ENCODE measurements at regions not wholly inside any gene's neighbourhood (a gene's known extent, or its start where the extent isn't known, plus 50 kb on each side); places are given as distances from the start of the nearest gene placed in this dataset.

DNA sequence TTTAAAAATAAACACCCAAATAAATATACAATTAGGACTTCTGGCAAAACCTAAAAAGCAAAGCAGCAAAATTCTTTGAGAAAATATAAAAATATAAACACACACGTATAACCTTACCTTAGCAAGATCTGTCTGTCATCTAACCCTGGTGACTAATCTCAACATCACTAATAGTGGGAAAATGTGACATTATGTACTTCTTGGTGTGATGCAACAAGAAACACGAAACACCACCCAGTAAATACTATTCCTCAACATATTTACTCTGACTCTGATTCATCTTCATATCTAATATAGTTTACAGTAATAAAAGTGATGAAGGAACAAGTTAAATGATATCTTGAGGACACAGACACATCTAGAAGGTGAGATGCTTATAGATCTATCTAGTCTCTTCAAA is 332.6 kb upstream of the MANEA start:
- Histone ChIP-seq H3K27me3 (no peaks in the 10 kb centered on the region), H3K27ac (no peak overlapping the region), H3K4me1 (no peaks in the 10 kb centered on the region), H3K36me3 (no peaks in the 10 kb centered on the region), H3K4me3 (no peak overlapping the region), H3K9me3 (replicated peaks) (no peaks in the 10 kb centered on the region)
- DNase-seq: no peak

- no peaks in the 10 kb centered on the region for H3K4me1 ChIP-seq
- no peaks in the 10 kb centered on the region for H3K9me3 ChIP-seq (replicated peaks)
- no peaks in the 10 kb centered on the region for H3K36me3 ChIP-seq
- H3K4me3 ChIP-seq: no peak overlapping the region
- no peak for DNase-seq
- no peak overlapping the region for H3K27ac ChIP-seq
- H3K27me3 ChIP-seq: no peaks in the 10 kb centered on the region
Measured at GRCh38 chr6:95248499-95248898, 328.8 kb upstream of the MANEA start.

DNA sequence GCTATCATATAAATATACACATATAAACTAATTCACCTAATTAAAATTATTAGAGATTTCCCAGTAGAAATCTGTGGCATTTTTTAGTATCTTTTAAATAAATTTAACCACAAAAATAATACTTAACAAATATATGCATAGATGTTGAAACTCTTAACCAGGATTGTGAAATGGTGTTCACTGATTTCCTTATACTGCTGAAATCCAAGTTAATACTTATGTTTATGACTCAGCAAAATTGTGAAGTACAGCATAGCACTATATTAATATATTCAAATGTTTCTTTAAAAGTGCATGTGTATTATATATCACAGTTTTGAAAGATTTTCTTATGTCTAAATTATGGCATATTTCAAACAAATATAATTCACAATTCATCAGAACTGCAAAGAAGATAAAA is 328.2 kb upstream of the MANEA start:
- Histone ChIP-seq H3K4me3 (no peak overlapping the region), H3K27me3 (no peaks in the 10 kb centered on the region), H3K36me3 (no peaks in the 10 kb centered on the region), H3K27ac (no peak overlapping the region), H3K9me3 (replicated peaks) (no peaks in the 10 kb centered on the region), H3K4me1 (no peaks in the 10 kb centered on the region)
- no peak for DNase-seq

DNA sequence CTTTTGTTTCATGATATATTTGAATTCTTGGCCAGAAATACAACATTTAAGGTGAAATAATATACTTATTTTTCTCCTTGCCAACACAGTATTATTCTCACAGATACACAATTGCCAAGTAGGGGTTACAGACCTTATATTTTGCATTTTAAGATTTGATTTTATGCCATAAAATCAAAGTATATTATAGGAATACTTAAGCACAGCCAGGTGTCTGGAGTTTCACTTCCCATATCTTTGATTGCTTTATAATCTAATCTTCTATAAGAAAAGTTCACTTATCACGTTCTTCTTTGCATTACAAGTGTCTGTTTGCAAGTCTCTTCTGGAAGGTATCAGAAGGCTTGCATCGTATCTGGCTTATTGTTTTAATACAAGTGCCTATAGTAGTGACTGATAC is 327.7 kb upstream of the MANEA start:
- no peak overlapping the region for H3K4me3 ChIP-seq
- no peaks in the 10 kb centered on the region for H3K4me1 ChIP-seq
- no peaks in the 10 kb centered on the region for H3K36me3 ChIP-seq
- no peaks in the 10 kb centered on the region for H3K27me3 ChIP-seq
- no peak overlapping the region for H3K27ac ChIP-seq
- H3K9me3 ChIP-seq (replicated peaks): no peaks in the 10 kb centered on the region
- DNase-seq: no peak

GRCh38 chr6:95263840-95264239 is 313.5 kb upstream of the MANEA start:
- Histone ChIP-seq H3K4me3 (no peak overlapping the region), H3K4me1 (no peaks in the 10 kb centered on the region), H3K36me3 (no peaks in the 10 kb centered on the region), H3K9me3 (replicated peaks) (no peaks in the 10 kb centered on the region), H3K27ac (no peak overlapping the region), H3K27me3 (no peaks in the 10 kb centered on the region)
- no peak for DNase-seq

GRCh38 chr6:95266537-95267258 is 310.6 kb upstream of the MANEA start:
- no peaks in the 10 kb centered on the region for H3K27me3 ChIP-seq
- no peak overlapping the region for H3K4me3 ChIP-seq
- H3K4me1 ChIP-seq: no peaks in the 10 kb centered on the region
- no peak overlapping the region for H3K27ac ChIP-seq
- DNase-seq: no peak
- no peaks in the 10 kb centered on the region for H3K9me3 ChIP-seq (replicated peaks)
- H3K36me3 ChIP-seq: no peaks in the 10 kb centered on the region

- peaks cover 12% of the 10 kb centered on the region for H3K4me1 ChIP-seq
- H3K9me3 ChIP-seq (replicated peaks): no peaks in the 10 kb centered on the region
- no peak overlapping the region for H3K4me3 ChIP-seq
- no peak overlapping the region for H3K27ac ChIP-seq
- no peak for DNase-seq
- no peaks in the 10 kb centered on the region for H3K27me3 ChIP-seq
- H3K36me3 ChIP-seq: no peaks in the 10 kb centered on the region
Measured at GRCh38 chr6:95274686-95275235, 302.6 kb upstream of the MANEA start.

DNA sequence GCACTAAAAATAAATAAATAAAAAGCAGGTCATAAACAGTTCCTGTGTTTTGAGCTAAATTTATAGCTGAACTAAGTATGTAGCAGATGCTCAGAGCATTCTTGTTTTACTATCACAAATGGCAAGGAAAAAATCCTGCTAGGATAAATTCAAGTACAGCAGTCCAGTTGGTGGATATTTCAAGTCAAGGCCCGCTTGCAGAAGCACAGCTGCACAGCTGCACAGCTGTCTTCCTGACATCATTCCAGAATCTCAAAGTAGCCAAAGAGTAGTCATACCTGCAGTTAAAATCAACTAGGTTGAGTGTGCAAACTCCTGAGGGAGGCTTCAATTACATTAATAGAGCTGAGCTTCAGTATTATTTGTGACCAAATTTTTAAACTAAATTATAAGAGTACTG is 297.7 kb upstream of the MANEA start:
- Histone ChIP-seq H3K27me3 (no peaks in the 10 kb centered on the region), H3K27ac (no peak overlapping the region), H3K4me3 (no peak overlapping the region), H3K9me3 (replicated peaks) (no peaks in the 10 kb centered on the region), H3K4me1 (peaks cover 14% of the 10 kb centered on the region), H3K36me3 (no peaks in the 10 kb centered on the region)
- peak; percentile 56 to 72 for DNase-seq

GRCh38 chr6:95280686-95281273 is 296.6 kb upstream of the MANEA start:
- Histone ChIP-seq H3K27me3 (no peaks in the 10 kb centered on the region), H3K4me1 (peaks cover 14% of the 10 kb centered on the region), H3K36me3 (no peaks in the 10 kb centered on the region), H3K27ac (no peak overlapping the region), H3K4me3 (no peak overlapping the region), H3K9me3 (replicated peaks) (no peaks in the 10 kb centered on the region)
- peak; percentile 34 to 69 for DNase-seq

DNA sequence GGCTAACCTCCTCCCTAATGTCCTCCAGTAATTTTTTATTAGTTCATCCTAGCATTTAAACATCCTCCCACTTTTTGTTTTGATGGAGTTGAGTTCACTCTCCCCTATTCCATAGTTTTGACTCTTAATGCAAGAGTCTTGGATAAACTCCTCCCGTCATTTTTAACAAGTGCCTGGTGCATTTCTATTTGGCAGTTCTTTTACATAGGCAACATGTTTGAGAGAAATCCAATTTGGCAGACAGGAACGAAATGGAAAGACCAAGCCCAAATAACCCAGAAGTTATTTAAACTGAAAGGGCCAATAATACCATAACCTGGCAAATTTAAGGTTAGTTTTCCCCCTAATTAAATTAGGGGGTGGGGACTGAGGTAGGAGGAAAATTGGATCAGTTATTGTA is 291.5 kb upstream of the MANEA start:
- no peak overlapping the region for H3K4me3 ChIP-seq
- H3K27me3 ChIP-seq: no peaks in the 10 kb centered on the region
- no peaks in the 10 kb centered on the region for H3K36me3 ChIP-seq
- peaks cover 10% of the 10 kb centered on the region for H3K4me1 ChIP-seq
- no peak overlapping the region for H3K27ac ChIP-seq
- H3K9me3 ChIP-seq (replicated peaks): no peaks in the 10 kb centered on the region
- DNase-seq: no peak

- Histone ChIP-seq H3K27ac (no peak overlapping the region), H3K4me1 (peaks cover 11% of the 10 kb centered on the region), H3K4me3 (no peak overlapping the region), H3K27me3 (no peaks in the 10 kb centered on the region), H3K36me3 (no peaks in the 10 kb centered on the region), H3K9me3 (replicated peaks) (no peaks in the 10 kb centered on the region)
- DNase-seq: peak; percentile 57 to 66
Measured at GRCh38 chr6:95286874-95287273, 290.5 kb upstream of the MANEA start.

GRCh38 chr6:95288251-95288650 is 289.1 kb upstream of the MANEA start:
- no peak for DNase-seq
- Histone ChIP-seq H3K36me3 (no peaks in the 10 kb centered on the region), H3K27me3 (no peaks in the 10 kb centered on the region), H3K9me3 (replicated peaks) (no peaks in the 10 kb centered on the region), H3K4me3 (no peak overlapping the region), H3K4me1 (peaks cover 15% of the 10 kb centered on the region), H3K27ac (no peak overlapping the region)

DNA sequence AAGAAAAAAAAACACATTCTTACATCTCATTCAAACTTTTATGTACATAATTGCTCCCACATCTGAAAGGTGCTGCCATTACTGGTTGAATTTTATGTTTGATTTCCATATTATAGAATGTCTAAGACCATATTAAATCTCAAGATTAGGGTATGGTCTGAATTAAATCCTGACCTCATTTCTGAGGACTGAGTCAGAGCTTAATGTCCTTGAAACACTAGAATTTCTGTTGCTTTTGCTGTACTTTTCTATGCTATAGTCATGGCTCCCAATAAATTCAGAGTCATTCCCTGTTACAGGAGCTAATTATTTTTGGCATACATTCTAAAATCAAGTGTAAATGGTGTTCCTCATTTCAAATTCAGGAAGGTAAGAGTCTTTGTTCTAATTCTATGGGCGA is 285.3 kb upstream of the MANEA start:
- Histone ChIP-seq H3K36me3 (no peaks in the 10 kb centered on the region), H3K4me1 (peaks cover 6% of the 10 kb centered on the region), H3K27ac (no peak overlapping the region), H3K9me3 (replicated peaks) (no peaks in the 10 kb centered on the region), H3K27me3 (no peaks in the 10 kb centered on the region), H3K4me3 (no peak overlapping the region)
- DNase-seq: no peak

DNA sequence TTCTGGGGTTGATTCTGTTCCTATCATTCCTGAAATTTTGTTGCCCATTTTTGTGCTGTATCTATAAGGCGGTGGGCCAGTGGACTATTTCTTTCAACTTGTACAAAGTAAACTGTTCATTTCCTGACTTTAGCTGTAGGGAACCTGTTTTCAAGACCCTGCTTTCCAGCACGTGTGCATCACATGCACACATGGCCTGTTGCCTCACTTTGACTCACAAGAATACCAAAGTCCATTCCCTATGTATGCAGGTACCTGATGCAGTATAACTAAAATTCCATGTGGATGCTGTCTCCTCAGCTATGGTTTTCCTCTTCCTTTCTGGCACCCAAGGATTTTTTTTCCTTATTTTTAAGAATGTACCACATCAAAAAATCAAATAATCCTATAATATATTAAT is 284.1 kb upstream of the MANEA start:
- H3K36me3 ChIP-seq: no peaks in the 10 kb centered on the region
- no peak overlapping the region for H3K27ac ChIP-seq
- H3K4me3 ChIP-seq: no peak overlapping the region
- no peaks in the 10 kb centered on the region for H3K27me3 ChIP-seq
- no peaks in the 10 kb centered on the region for H3K9me3 ChIP-seq (replicated peaks)
- no peak for DNase-seq
- H3K4me1 ChIP-seq: peaks cover 5% of the 10 kb centered on the region; the same call in 1 of the 2 replicates

GRCh38 chr6:95294043-95294442 is 283.3 kb upstream of the MANEA start:
- no peaks in the 10 kb centered on the region for H3K36me3 ChIP-seq
- peaks cover 5% of the 10 kb centered on the region; the same call in 1 of the 2 replicates for H3K4me1 ChIP-seq
- DNase-seq: no peak
- no peak overlapping the region for H3K4me3 ChIP-seq
- H3K27ac ChIP-seq: no peak overlapping the region
- no peaks in the 10 kb centered on the region for H3K27me3 ChIP-seq
- H3K9me3 ChIP-seq (replicated peaks): no peaks in the 10 kb centered on the region

GRCh38 chr6:95309545-95309944 is 267.8 kb upstream of the MANEA start:
- Histone ChIP-seq H3K4me1 (no peaks in the 10 kb centered on the region), H3K27ac (no peak overlapping the region), H3K27me3 (no peaks in the 10 kb centered on the region), H3K36me3 (no peaks in the 10 kb centered on the region), H3K4me3 (no peak overlapping the region), H3K9me3 (replicated peaks) (no peaks in the 10 kb centered on the region)
- no peak for DNase-seq
